ENCODE measurements at regions not wholly inside any gene's neighbourhood (a gene's known extent, or its start where the extent isn't known, plus 50 kb on each side); places are given as distances from the start of the nearest gene placed in this dataset.

DNA sequence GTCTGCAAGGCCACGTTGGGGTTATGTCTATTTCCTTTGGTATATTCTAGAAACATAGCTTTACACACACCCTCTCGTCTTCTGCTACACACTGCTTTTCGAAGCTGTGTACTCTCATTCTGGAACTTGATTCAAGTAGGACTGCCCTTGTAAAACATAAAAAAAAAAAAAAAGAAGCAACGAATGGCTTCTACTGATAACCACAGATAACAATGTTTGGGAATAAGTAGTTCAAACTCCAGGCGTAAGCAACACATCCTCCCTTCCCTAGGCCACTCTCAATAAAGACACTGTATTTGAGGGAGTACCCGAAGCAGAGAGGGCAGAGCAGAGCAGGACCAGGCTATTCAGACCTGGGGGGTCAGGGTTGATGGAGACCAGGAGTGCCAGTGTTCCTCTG, 496.7 kb downstream of the MATN1 start (continued):
- TF ChIP-seq, protein P1, sequence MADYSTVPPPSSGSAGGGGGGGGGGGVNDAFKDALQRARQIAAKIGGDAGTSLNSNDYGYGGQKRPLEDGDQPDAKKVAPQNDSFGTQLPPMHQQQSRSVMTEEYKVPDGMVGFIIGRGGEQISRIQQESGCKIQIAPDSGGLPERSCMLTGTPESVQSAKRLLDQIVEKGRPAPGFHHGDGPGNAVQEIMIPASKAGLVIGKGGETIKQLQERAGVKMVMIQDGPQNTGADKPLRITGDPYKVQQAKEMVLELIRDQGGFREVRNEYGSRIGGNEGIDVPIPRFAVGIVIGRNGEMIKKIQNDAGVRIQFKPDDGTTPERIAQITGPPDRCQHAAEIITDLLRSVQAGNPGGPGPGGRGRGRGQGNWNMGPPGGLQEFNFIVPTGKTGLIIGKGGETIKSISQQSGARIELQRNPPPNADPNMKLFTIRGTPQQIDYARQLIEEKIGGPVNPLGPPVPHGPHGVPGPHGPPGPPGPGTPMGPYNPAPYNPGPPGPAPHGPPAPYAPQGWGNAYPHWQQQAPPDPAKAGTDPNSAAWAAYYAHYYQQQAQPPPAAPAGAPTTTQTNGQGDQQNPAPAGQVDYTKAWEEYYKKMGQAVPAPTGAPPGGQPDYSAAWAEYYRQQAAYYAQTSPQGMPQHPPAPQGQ (CRISPR knock-in tag; IDR thresholded peaks at IDR 0.05; ENCODE audit: borderline replicate concordance) = no peak
- TF ChIP-seq, protein P2, sequence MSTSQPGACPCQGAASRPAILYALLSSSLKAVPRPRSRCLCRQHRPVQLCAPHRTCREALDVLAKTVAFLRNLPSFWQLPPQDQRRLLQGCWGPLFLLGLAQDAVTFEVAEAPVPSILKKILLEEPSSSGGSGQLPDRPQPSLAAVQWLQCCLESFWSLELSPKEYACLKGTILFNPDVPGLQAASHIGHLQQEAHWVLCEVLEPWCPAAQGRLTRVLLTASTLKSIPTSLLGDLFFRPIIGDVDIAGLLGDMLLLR (CRISPR knock-in tag; IDR thresholded peaks at IDR 0.05) = no peak

DNA sequence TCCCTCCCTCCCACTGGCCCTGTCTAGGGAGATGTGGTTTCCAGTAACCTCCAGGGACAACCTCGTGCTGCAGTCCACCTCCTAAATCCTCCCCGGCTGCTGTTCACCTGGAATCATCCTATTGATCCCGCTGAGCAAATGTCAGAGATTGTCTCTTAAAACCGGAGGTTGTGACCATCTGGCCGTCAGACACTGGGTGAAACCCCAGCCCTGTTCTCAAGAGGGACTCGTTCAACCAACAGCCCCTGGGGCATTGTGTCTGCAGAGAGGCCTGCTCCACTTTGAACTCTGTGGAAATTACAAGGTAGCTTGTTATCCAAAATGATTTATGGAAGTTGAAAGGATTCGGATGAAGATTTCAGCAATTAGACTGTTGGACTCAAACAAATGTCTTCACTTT, 498.0 kb downstream of the MATN1 start:
- no TSS peak for BruUV-seq (replicated peaks)
- H2AFZ ChIP-seq (ENCODE audit: low read length) = no peak overlapping the region
- 29% methylated on average over 2 of the region's 7 CpGs for WGBS (ENCODE audit: low lambda C conversion rate)
- FAIRE-seq (no peak), DNase-seq (ENCODE audit: low spot score) (no peak), ATAC-seq (no peak)
- no peaks in the 10 kb centered on the region for H4K20me1 ChIP-seq (ENCODE audit: insufficient read depth, low read length)
- H3K4me2 ChIP-seq (ENCODE audit: low read depth, low read length) = no peak overlapping the region
- ChIA-PET POLR2A (no interaction called here), CTCF (ENCODE audit: low intra/inter-chr PET ratio, low total read pairs) (no interaction called here)
- in situ Hi-C loops (cut with HindIII; ENCODE audit: extremely low pct_ligation_motif_present, low pct_unique_long_range_greater_than_20kb) = no loop called here
- H3K4me3 ChIP-seq (replicated peaks in 1 of 3; ENCODE audit: insufficient read depth in 1 of 3, low read depth in 2 of 3, low read length in 3 of 3) = no peak overlapping the region
- intact Hi-C loops (cut with micrococcal nuclease; ENCODE audit: unreplicated experiment) = no loop called here
- H3K27ac ChIP-seq (ENCODE audit: extremely low read length, insufficient read depth, low read length) = no peak overlapping the region
- no peak overlapping the region for H3K9ac ChIP-seq (ENCODE audit: insufficient read depth, low read depth, low read length)
- peaks cover 15% of the 10 kb centered on the region for H3K4me1 ChIP-seq (ENCODE audit: insufficient read depth, low read length)
- no peaks in the 10 kb centered on the region for H3K27me3 ChIP-seq (ENCODE audit: control insufficient read depth in 1 of 2, insufficient read depth in 2 of 2, low read length in 2 of 2)
- TF ChIP-seq HHEX (CRISPR knock-in tag; IDR thresholded peaks at IDR 0.05) = no peak
- TF ChIP-seq SIX1 (CRISPR knock-in tag; IDR thresholded peaks at IDR 0.05; ENCODE audit: borderline replicate concordance) = no peak
- TF ChIP-seq ZNF547 (CRISPR knock-in tag; IDR thresholded peaks at IDR 0.05) = no peak
- TF ChIP-seq, protein P3, sequence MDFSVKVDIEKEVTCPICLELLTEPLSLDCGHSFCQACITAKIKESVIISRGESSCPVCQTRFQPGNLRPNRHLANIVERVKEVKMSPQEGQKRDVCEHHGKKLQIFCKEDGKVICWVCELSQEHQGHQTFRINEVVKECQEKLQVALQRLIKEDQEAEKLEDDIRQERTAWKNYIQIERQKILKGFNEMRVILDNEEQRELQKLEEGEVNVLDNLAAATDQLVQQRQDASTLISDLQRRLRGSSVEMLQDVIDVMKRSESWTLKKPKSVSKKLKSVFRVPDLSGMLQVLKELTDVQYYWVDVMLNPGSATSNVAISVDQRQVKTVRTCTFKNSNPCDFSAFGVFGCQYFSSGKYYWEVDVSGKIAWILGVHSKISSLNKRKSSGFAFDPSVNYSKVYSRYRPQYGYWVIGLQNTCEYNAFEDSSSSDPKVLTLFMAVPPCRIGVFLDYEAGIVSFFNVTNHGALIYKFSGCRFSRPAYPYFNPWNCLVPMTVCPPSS (IDR thresholded peaks at IDR 0.05) = no peak
- TF ChIP-seq SNAPC2 (CRISPR knock-in tag; IDR thresholded peaks at IDR 0.05) = no peak
- TF ChIP-seq ZSCAN22 (CRISPR knock-in tag; IDR thresholded peaks at IDR 0.05) = no peak
- no peak for TF ChIP-seq ZNF780A (CRISPR knock-in tag; IDR thresholded peaks at IDR 0.05)
- no peak for TF ChIP-seq ZNF782 (CRISPR knock-in tag; IDR thresholded peaks at IDR 0.05; ENCODE audit: borderline replicate concordance)
- no peak for TF ChIP-seq JUN (CRISPR knock-in tag; IDR thresholded peaks at IDR 0.05)
- TF ChIP-seq ATF7-NPFF (CRISPR knock-in tag; IDR thresholded peaks at IDR 0.05; ENCODE audit: low read depth) = no peak
- no peak for TF ChIP-seq ZBTB21 (CRISPR knock-in tag; IDR thresholded peaks at IDR 0.05)
- no peak for TF ChIP-seq ARNT (IDR thresholded peaks at IDR 0.05)
- H3K9me3 ChIP-seq (ENCODE audit: low read length) = no peaks in the 10 kb centered on the region
- H3K36me3 ChIP-seq (replicated peaks in 1 of 2; ENCODE audit: control insufficient read depth in 1 of 2, insufficient read depth in 2 of 2, low read length in 2 of 2) = no peaks in the 10 kb centered on the region
- H3K79me2 ChIP-seq (ENCODE audit: insufficient read depth, low read length) = no peaks in the 10 kb centered on the region
